Renal cortical epithelial cell (primary cell): ENCODE measurements at regions not wholly inside any gene's neighbourhood (a gene's known extent, or its start where the extent isn't known, plus 50 kb on each side); places are given as distances from the start of the nearest gene placed in this dataset.
"Not testable (repeated sequence)": the region's sequence is repeated elsewhere in the genome, so short reads cannot be mapped to it uniquely, and the experiment has no call there.

Experiments
- DNase-seq: peaks from one replicate; pipeline ENCODE4 v3.0.0-alpha.2; 2011; ENCODE audit warnings: low read depth

GRCh38 chr7:79552463-79552862 lies 99.0 kb upstream of the MAGI2 start:
- no peak for DNase-seq

GRCh38 chr7:79548727-79549126 lies 95.3 kb upstream of the MAGI2 start:
- DNase-seq, result no peak

- DNase-seq, result no peak
These were observed 93.7 kb upstream of the MAGI2 start for GRCh38 chr7:79547132-79547531.

- no peak for DNase-seq
These were observed 87.1 kb upstream of the MAGI2 start for GRCh38 chr7:79540592-79540991.

- no peak for DNase-seq
These were observed 80.7 kb upstream of the MAGI2 start for GRCh38 chr7:79534128-79534527.

- no peak for DNase-seq
These were observed 78.6 kb upstream of the MAGI2 start for GRCh38 chr7:79531905-79532664.

- no peak for DNase-seq
These were observed 77.6 kb upstream of the MAGI2 start for GRCh38 chr7:79531116-79531515.

- DNase-seq, result peak; percentile 53
These were observed 76.4 kb upstream of the MAGI2 start for GRCh38 chr7:79529881-79530235.

- DNase-seq, result no peak
These were observed 75.9 kb upstream of the MAGI2 start for GRCh38 chr7:79529214-79529880.

- peak; percentile 45 for DNase-seq
These were observed 75.0 kb upstream of the MAGI2 start for GRCh38 chr7:79528421-79528820.

- no peak for DNase-seq
These were observed 70.6 kb upstream of the MAGI2 start for GRCh38 chr7:79524048-79524447.

- DNase-seq, result no peak
These were observed 70.0 kb upstream of the MAGI2 start for GRCh38 chr7:79523436-79523835.

GRCh38 chr7:79520543-79520942 lies 67.1 kb upstream of the MAGI2 start:
- no peak for DNase-seq

GRCh38 chr7:79515358-79515757 lies 61.9 kb upstream of the MAGI2 start:
- DNase-seq, result no peak

- no peak for DNase-seq
These were observed 59.8 kb upstream of the MAGI2 start for GRCh38 chr7:79513261-79513660.

GRCh38 chr7:79512261-79512660 lies 58.8 kb upstream of the MAGI2 start:
- no peak for DNase-seq

GRCh38 chr7:79511056-79511455 lies 57.6 kb upstream of the MAGI2 start:
- DNase-seq, result not testable (repeated sequence)

GRCh38 chr7:79507131-79507530 lies 53.7 kb upstream of the MAGI2 start:
- DNase-seq, result no peak

GRCh38 chr7:79506481-79506880 lies 53.0 kb upstream of the MAGI2 start:
- peak; percentile 68 for DNase-seq

GRCh38 chr7:79504607-79505389 lies 51.3 kb upstream of the MAGI2 start:
- DNase-seq, result peak; percentile 28
